ENCODE measurements at regions not wholly inside any gene's neighbourhood (a gene's known extent, or its start where the extent isn't known, plus 50 kb on each side); places are given as distances from the start of the nearest gene placed in this dataset.

GRCh38 chr6:130743175-130743574, 84.0 kb upstream of the SMLR1 start:
- DNase-seq, result no peak
- no peaks in the 10 kb centered on the region for H3K9me3 Mint-ChIP-seq
- peaks cover 5% of the 10 kb centered on the region for H3K27me3 Mint-ChIP-seq (ENCODE audit: low read depth, poor library complexity)
- no peak overlapping the region for H3K4me3 Mint-ChIP-seq
- H3K36me3 Mint-ChIP-seq (ENCODE audit: low read depth), result no peaks in the 10 kb centered on the region
- peaks cover 7% of the 10 kb centered on the region for H3K4me1 Mint-ChIP-seq
- no peak for TF ChIP-seq CTCF (IDR thresholded peaks at IDR 0.05)
- H3K27ac Mint-ChIP-seq, result no peak overlapping the region

GRCh38 chr6:130744576-130745366, 82.4 kb upstream of the SMLR1 start:
- H3K9me3 Mint-ChIP-seq, result no peaks in the 10 kb centered on the region
- no peak overlapping the region for H3K27ac Mint-ChIP-seq
- TF ChIP-seq CTCF (IDR thresholded peaks at IDR 0.05), result no peak
- no peak for DNase-seq
- no peak overlapping the region for H3K4me3 Mint-ChIP-seq
- peaks cover 7% of the 10 kb centered on the region for H3K4me1 Mint-ChIP-seq
- no peaks in the 10 kb centered on the region for H3K36me3 Mint-ChIP-seq (ENCODE audit: low read depth)
- H3K27me3 Mint-ChIP-seq (ENCODE audit: low read depth, poor library complexity), result peaks cover 5% of the 10 kb centered on the region

- peaks cover 4% of the 10 kb centered on the region for H3K27me3 Mint-ChIP-seq (ENCODE audit: low read depth, poor library complexity)
- no peaks in the 10 kb centered on the region for H3K36me3 Mint-ChIP-seq (ENCODE audit: low read depth)
- no peak overlapping the region for H3K27ac Mint-ChIP-seq
- no peak for DNase-seq
- TF ChIP-seq CTCF (IDR thresholded peaks at IDR 0.05), result no peak
- H3K9me3 Mint-ChIP-seq, result no peaks in the 10 kb centered on the region
- no peaks in the 10 kb centered on the region for H3K4me1 Mint-ChIP-seq
- no peak overlapping the region for H3K4me3 Mint-ChIP-seq
Observed at GRCh38 chr6:130748041-130748440, 79.2 kb upstream of the SMLR1 start.

GRCh38 chr6:130749402-130749801, 77.8 kb upstream of the SMLR1 start:
- Mint-ChIP-seq H3K36me3 (ENCODE audit: low read depth) (no peaks in the 10 kb centered on the region), H3K27ac (no peak overlapping the region), H3K9me3 (no peaks in the 10 kb centered on the region), H3K4me3 (no peak overlapping the region), H3K4me1 (no peaks in the 10 kb centered on the region), H3K27me3 (ENCODE audit: low read depth, poor library complexity) (no peaks in the 10 kb centered on the region)
- peak; percentile 5 for DNase-seq
- no peak for TF ChIP-seq CTCF (IDR thresholded peaks at IDR 0.05)

GRCh38 chr6:130752267-130752666, 74.9 kb upstream of the SMLR1 start:
- no peaks in the 10 kb centered on the region for H3K36me3 Mint-ChIP-seq (ENCODE audit: low read depth)
- no peak overlapping the region for H3K4me3 Mint-ChIP-seq
- no peak overlapping the region for H3K27ac Mint-ChIP-seq
- no peak for TF ChIP-seq CTCF (IDR thresholded peaks at IDR 0.05)
- H3K27me3 Mint-ChIP-seq (ENCODE audit: low read depth, poor library complexity), result no peaks in the 10 kb centered on the region
- H3K4me1 Mint-ChIP-seq, result no peaks in the 10 kb centered on the region
- no peaks in the 10 kb centered on the region for H3K9me3 Mint-ChIP-seq
- DNase-seq, result no peak

GRCh38 chr6:130754786-130755367, 72.3 kb upstream of the SMLR1 start:
- Mint-ChIP-seq H3K9me3 (peaks cover under 1% of the 10 kb centered on the region), H3K27ac (no peak overlapping the region), H3K4me1 (no peaks in the 10 kb centered on the region), H3K4me3 (no peak overlapping the region), H3K27me3 (ENCODE audit: low read depth, poor library complexity) (no peaks in the 10 kb centered on the region), H3K36me3 (ENCODE audit: low read depth) (no peaks in the 10 kb centered on the region)
- no peak for DNase-seq
- no peak for TF ChIP-seq CTCF (IDR thresholded peaks at IDR 0.05)
